ENCODE measurements at regions not wholly inside any gene's neighbourhood (a gene's known extent, or its start where the extent isn't known, plus 50 kb on each side); places are given as distances from the start of the nearest gene placed in this dataset.

GRCh38 chr2:118255771-118256372, 167.6 kb downstream of the INSIG2 start:
- no peak for DNase-seq

GRCh38 chr2:118255301-118255700, 167.0 kb downstream of the INSIG2 start:
- no peak for DNase-seq

GRCh38 chr2:118254116-118254515, 165.8 kb downstream of the INSIG2 start:
- no peak for DNase-seq

GRCh38 chr2:118251427-118251826, 163.2 kb downstream of the INSIG2 start:
- DNase-seq: no peak

- peak; percentile 66 for DNase-seq
These were observed 162.2 kb downstream of the INSIG2 start for GRCh38 chr2:118250463-118250862.

GRCh38 chr2:118250001-118250400, 161.7 kb downstream of the INSIG2 start:
- DNase-seq: no peak

- no peak for DNase-seq
These were observed 161.3 kb downstream of the INSIG2 start for GRCh38 chr2:118249531-118249930.

GRCh38 chr2:118246726-118247125, 158.5 kb downstream of the INSIG2 start:
- DNase-seq: no peak

- DNase-seq: no peak
These were observed 157.8 kb downstream of the INSIG2 start for GRCh38 chr2:118246079-118246478.

- no peak for DNase-seq
These were observed 156.4 kb downstream of the INSIG2 start for GRCh38 chr2:118244686-118245085.

GRCh38 chr2:118243031-118243430, 154.8 kb downstream of the INSIG2 start:
- no peak for DNase-seq

- peak; percentile 86 for DNase-seq
These were observed 153.9 kb downstream of the INSIG2 start for GRCh38 chr2:118242216-118242615.

GRCh38 chr2:118241128-118241527, 152.9 kb downstream of the INSIG2 start:
- no peak for DNase-seq

GRCh38 chr2:118240276-118240675, 152.0 kb downstream of the INSIG2 start:
- DNase-seq: no peak

GRCh38 chr2:118239284-118239683, 151.0 kb downstream of the INSIG2 start:
- no peak for DNase-seq

- DNase-seq: no peak
These were observed 149.2 kb downstream of the INSIG2 start for GRCh38 chr2:118237451-118237850.

GRCh38 chr2:118232796-118233195, 144.5 kb downstream of the INSIG2 start:
- DNase-seq: no peak

- DNase-seq: no peak
These were observed 144.1 kb downstream of the INSIG2 start for GRCh38 chr2:118232391-118232790.

GRCh38 chr2:118231759-118232158, 143.5 kb downstream of the INSIG2 start:
- no peak for DNase-seq

- DNase-seq: no peak
These were observed 139.6 kb downstream of the INSIG2 start for GRCh38 chr2:118227698-118228508.

GRCh38 chr2:118225666-118226065, 137.4 kb downstream of the INSIG2 start:
- DNase-seq: no peak

GRCh38 chr2:118224895-118225311, 136.6 kb downstream of the INSIG2 start:
- DNase-seq: no peak

- peak; percentile 21 for DNase-seq
These were observed 136.0 kb downstream of the INSIG2 start for GRCh38 chr2:118223992-118224894.
